ENCODE measurements at regions not wholly inside any gene's neighbourhood (a gene's known extent, or its start where the extent isn't known, plus 50 kb on each side); places are given as distances from the start of the nearest gene placed in this dataset.
A peak's percentile ranks its signal among the peaks of the same experiment; 100 is the strongest.

- peak; percentile 86 for TF ChIP-seq BHLHE40 (IDR thresholded peaks at IDR 0.05; ENCODE audit: low read length)
- peak; percentile 78 for TF ChIP-seq POLR2AphosphoS5 (IDR thresholded peaks at IDR 0.05; ENCODE audit: control insufficient read depth, insufficient read depth, low read depth, low read length)
- TF ChIP-seq PCBP1 (IDR thresholded peaks at IDR 0.05; ENCODE audit: low read depth, low read length, poor library complexity, severe bottlenecking) = no peak
- no peak for TF ChIP-seq SRSF7 (optimal IDR thresholded peaks at IDR 0.05; ENCODE audit: low read depth, low read length)
- TF ChIP-seq TOE1 (IDR thresholded peaks at IDR 0.05; ENCODE audit: borderline replicate concordance) = peak; percentile 34; the same call in 1 of the 2 replicates
- TF ChIP-seq TOE1 (CRISPR knock-in tag; IDR thresholded peaks at IDR 0.05; ENCODE audit: borderline replicate concordance, low read depth) = no peak
- no peak for TF ChIP-seq SREBF2 (CRISPR knock-in tag; IDR thresholded peaks at IDR 0.05)
- TF ChIP-seq ID3 (CRISPR knock-in tag; IDR thresholded peaks at IDR 0.05) = no peak
- peak; percentile 82 for TF ChIP-seq ID3 (tag; IDR thresholded peaks at IDR 0.05)
- TF ChIP-seq MCM7 (IDR thresholded peaks at IDR 0.05) = no peak
- no peak for TF ChIP-seq POLR3G (IDR thresholded peaks at IDR 0.05; ENCODE audit: extremely low read depth, insufficient read length, insufficient replicate concordance)
- TF ChIP-seq SETDB1 (IDR thresholded peaks at IDR 0.05; ENCODE audit: low read length) = no peak
- TF ChIP-seq NR3C1 (CRISPR knock-in tag; IDR thresholded peaks at IDR 0.05) = no peak
- TF ChIP-seq ZNF436 (CRISPR knock-in tag; IDR thresholded peaks at IDR 0.05) = no peak
- TF ChIP-seq CXXC5 (CRISPR knock-in tag; IDR thresholded peaks at IDR 0.05) = peak; percentile 51
- TF ChIP-seq BRF1 (IDR thresholded peaks at IDR 0.05; ENCODE audit: borderline replicate concordance, extremely low read depth, insufficient read length) = no peak
- TF ChIP-seq TAF1 (IDR thresholded peaks at IDR 0.05; ENCODE audit: control insufficient read depth, extremely low read depth, insufficient read depth, low read length, severe bottlenecking) = peak; percentile 36
- TF ChIP-seq EGR1 (conservative IDR thresholded peaks at IDR 0.05) = no peak; the same call in 1 of the 2 replicates
- no peak for TF ChIP-seq ZNF282 (CRISPR knock-in tag; IDR thresholded peaks at IDR 0.05)
- TF ChIP-seq ZNF76 (CRISPR knock-in tag; IDR thresholded peaks at IDR 0.05; ENCODE audit: borderline replicate concordance) = peak; percentile 72; the same call in 1 of the 2 replicates
- TF ChIP-seq PTRF (tag; IDR thresholded peaks at IDR 0.05) = 0 out of 2 replicates have a peak, but pooled peaks have one; percentile 13
- no peak for TF ChIP-seq HCFC1 (IDR thresholded peaks at IDR 0.05; ENCODE audit: low read depth, low read length)
- peak; percentile 85 for TF ChIP-seq FOSL1 (tag; conservative IDR thresholded peaks at IDR 0.05)
- TF ChIP-seq TBL1XR1 (IDR thresholded peaks at IDR 0.05; ENCODE audit: low read length in 2 of 2) = peak in 1 of 2 experiments; percentile 89; a peak in 2 of 4 replicates
- TF ChIP-seq, protein P1, sequence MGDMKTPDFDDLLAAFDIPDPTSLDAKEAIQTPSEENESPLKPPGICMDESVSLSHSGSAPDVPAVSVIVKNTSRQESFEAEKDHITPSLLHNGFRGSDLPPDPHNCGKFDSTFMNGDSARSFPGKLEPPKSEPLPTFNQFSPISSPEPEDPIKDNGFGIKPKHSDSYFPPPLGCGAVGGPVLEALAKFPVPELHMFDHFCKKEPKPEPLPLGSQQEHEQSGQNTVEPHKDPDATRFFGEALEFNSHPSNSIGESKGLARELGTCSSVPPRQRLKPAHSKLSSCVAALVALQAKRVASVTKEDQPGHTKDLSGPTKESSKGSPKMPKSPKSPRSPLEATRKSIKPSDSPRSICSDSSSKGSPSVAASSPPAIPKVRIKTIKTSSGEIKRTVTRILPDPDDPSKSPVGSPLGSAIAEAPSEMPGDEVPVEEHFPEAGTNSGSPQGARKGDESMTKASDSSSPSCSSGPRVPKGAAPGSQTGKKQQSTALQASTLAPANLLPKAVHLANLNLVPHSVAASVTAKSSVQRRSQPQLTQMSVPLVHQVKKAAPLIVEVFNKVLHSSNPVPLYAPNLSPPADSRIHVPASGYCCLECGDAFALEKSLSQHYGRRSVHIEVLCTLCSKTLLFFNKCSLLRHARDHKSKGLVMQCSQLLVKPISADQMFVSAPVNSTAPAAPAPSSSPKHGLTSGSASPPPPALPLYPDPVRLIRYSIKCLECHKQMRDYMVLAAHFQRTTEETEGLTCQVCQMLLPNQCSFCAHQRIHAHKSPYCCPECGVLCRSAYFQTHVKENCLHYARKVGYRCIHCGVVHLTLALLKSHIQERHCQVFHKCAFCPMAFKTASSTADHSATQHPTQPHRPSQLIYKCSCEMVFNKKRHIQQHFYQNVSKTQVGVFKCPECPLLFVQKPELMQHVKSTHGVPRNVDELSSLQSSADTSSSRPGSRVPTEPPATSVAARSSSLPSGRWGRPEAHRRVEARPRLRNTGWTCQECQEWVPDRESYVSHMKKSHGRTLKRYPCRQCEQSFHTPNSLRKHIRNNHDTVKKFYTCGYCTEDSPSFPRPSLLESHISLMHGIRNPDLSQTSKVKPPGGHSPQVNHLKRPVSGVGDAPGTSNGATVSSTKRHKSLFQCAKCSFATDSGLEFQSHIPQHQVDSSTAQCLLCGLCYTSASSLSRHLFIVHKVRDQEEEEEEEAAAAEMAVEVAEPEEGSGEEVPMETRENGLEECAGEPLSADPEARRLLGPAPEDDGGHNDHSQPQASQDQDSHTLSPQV (IDR thresholded peaks at IDR 0.05) = peak; percentile 88
These were observed 134.1 kb downstream of the GLUL start (continued) for GRCh38 chr1:182257369-182258063.

Data from K562 (cell line).